CD14-positive monocyte (primary cell): ENCODE measurements at regions not wholly inside any gene's neighbourhood (a gene's known extent, or its start where the extent isn't known, plus 50 kb on each side); places are given as distances from the start of the nearest gene placed in this dataset.

Experiments used
- DNase-seq, 3 donors: peaks; one replicate each; pipeline ENCODE4 v3.0.0-alpha.2; 2011 to 2022
- H2AFZ ChIP-seq: 2 replicates; pipeline ENCODE4 v1.6.0; 2012; ENCODE audit warnings: mild to moderate bottlenecking, low read depth, low read length, inconsistent platforms; ENCODE audit not compliant: insufficient read depth, poor library complexity, severe bottlenecking
- H3K27ac ChIP-seq, 2 donors: 1 replicate in 1 of 2; 2 replicates in 1 of 2; pipeline ENCODE4 v1.5.1; 2012 to 2013; ENCODE audit warnings: low read length in 2 of 2, control low read depth in 1 of 2, inconsistent platforms in 1 of 2, low read depth in 1 of 2, mild to moderate bottlenecking in 1 of 2
- H3K27me3 ChIP-seq, 2 donors: one replicate each; pipeline versions ENCODE4 v1.6.0 to v1.6.1; 2011 to 2013; ENCODE audit warnings: low read length in 2 of 2; ENCODE audit not compliant: control insufficient read depth in 2 of 2, insufficient read depth in 2 of 2
- H3K36me3 ChIP-seq, 2 donors: replicated peaks in 1 of 2; 1 replicate in 1 of 2; 2 replicates in 1 of 2; pipeline versions ENCODE4 v1.5.1 to v1.6.1; 2012 to 2013; ENCODE audit warnings: low read length in 2 of 2, control low read depth in 1 of 2, inconsistent platforms in 1 of 2, mild to moderate bottlenecking in 1 of 2; ENCODE audit not compliant: insufficient read depth in 2 of 2, control insufficient read depth in 1 of 2
- H3K4me1 ChIP-seq, 2 donors: 1 replicate in 1 of 2; 2 replicates in 1 of 2; pipeline versions ENCODE4 v1.5.1 to v1.6.1; 2012 to 2013; ENCODE audit warnings: low read length in 2 of 2, control low read depth in 1 of 2, inconsistent platforms in 1 of 2, mild to moderate bottlenecking in 1 of 2, moderate library complexity in 1 of 2; ENCODE audit not compliant: insufficient read depth in 2 of 2, control insufficient read depth in 1 of 2
- H3K4me2 ChIP-seq: replicated peaks from 2 replicates; pipeline ENCODE3; 2012; ENCODE audit warnings: low read length, moderate library complexity, mild to moderate bottlenecking; ENCODE audit not compliant: poor library complexity, severe bottlenecking; ENCODE audit errors: extremely low read depth
- H3K4me3 ChIP-seq, 3 experiments: fragments of 200-600 bp in 1 of 3; sonication (generic) in 1 of 3; replicated peaks in 1 of 3; 1 replicate in 2 of 3; 2 replicates in 1 of 3; pipeline ENCODE4 v1.5.1; 2011 to 2013; ENCODE audit warnings: low read length in 3 of 3, mild to moderate bottlenecking in 3 of 3, control low read depth in 2 of 3, low read depth in 2 of 3, inconsistent platforms in 1 of 3, moderate library complexity in 1 of 3
- H3K79me2 ChIP-seq: 2 replicates; pipeline ENCODE4 v1.6.0; 2012; ENCODE audit warnings: mild to moderate bottlenecking, control low read depth, inconsistent platforms, low read length, moderate library complexity; ENCODE audit not compliant: insufficient read depth
- H3K9ac ChIP-seq: 2 replicates; pipeline ENCODE4 v1.6.0; 2017; ENCODE audit warnings: low read length, mild to moderate bottlenecking; ENCODE audit not compliant: insufficient read depth, poor library complexity, severe bottlenecking
- H3K9me3 ChIP-seq, 2 donors: replicated peaks in 1 of 2; 1 replicate in 1 of 2; 2 replicates in 1 of 2; pipeline versions ENCODE4 v1.5.1 to v1.6.1; 2012 to 2013; ENCODE audit warnings: low read length in 2 of 2, control low read depth in 1 of 2; ENCODE audit not compliant: control insufficient read depth in 1 of 2, insufficient read depth in 1 of 2
- H4K20me1 ChIP-seq: 2 replicates; pipeline ENCODE4 v1.6.0; 2012; ENCODE audit warnings: mild to moderate bottlenecking, low read length, control low read depth, moderate library complexity; ENCODE audit not compliant: insufficient read depth
- H3K27ac Mint-ChIP-seq, 7 donors: one replicate each; pipeline ENCODE4 v1.8.0; 2020; ENCODE audit warnings: mild to moderate bottlenecking in 7 of 7, mixed read lengths in 7 of 7, moderate library complexity in 6 of 7, inconsistent platforms in 2 of 7
- H3K27me3 Mint-ChIP-seq, 3 donors: one replicate each; pipeline ENCODE4 v1.8.0; 2021 to 2022; ENCODE audit warnings: low read depth in 3 of 3, mild to moderate bottlenecking in 3 of 3, mixed read lengths in 3 of 3, moderate library complexity in 3 of 3, inconsistent platforms in 1 of 3
- H3K36me3 Mint-ChIP-seq, 2 donors: one replicate each; pipeline ENCODE4 v1.8.0; 2020; ENCODE audit warnings: mixed read lengths in 2 of 2, inconsistent platforms in 1 of 2, mild to moderate bottlenecking in 1 of 2
- H3K4me1 Mint-ChIP-seq: one replicate; pipeline ENCODE4 v1.8.0; 2020; ENCODE audit warnings: mild to moderate bottlenecking, mixed read lengths
- H3K4me3 Mint-ChIP-seq, 2 donors: one replicate each; pipeline ENCODE4 v1.8.0; 2020; ENCODE audit warnings: mild to moderate bottlenecking in 2 of 2, mixed read lengths in 2 of 2, moderate library complexity in 1 of 2
- H3K9me3 Mint-ChIP-seq, 7 donors: one replicate each; pipeline ENCODE4 v1.8.0; 2020 to 2022; ENCODE audit warnings: mixed read lengths in 7 of 7, mild to moderate bottlenecking in 6 of 7, moderate library complexity in 6 of 7, inconsistent platforms in 2 of 7
- CTCF ChIP-seq: fragments of 200-600 bp; IDR thresholded peaks from one replicate; pipeline ENCODE4 v1.8.0; 2022; ENCODE audit warnings: antibody characterized with exemption, mild to moderate bottlenecking
- WGBS: methylation state at CpG from one replicate; pipeline ENCODE4 v1.1.5; 2013; ENCODE audit warnings: missing lambda C conversion rate; ENCODE audit not compliant: insufficient coverage; 5-methylcytosine and 5-hydroxymethylcytosine counted together
- intact Hi-C, 2 donors: fragments of 100-400 bp; cut with micrococcal nuclease; formaldehyde crosslinking; loops; one replicate each; pipeline versions ENCODE4 v1.15.0 to v1.15.1; 2023

GRCh38 chr4:54542119-54542438 is 115.7 kb upstream of the KIT start:
- no peak for DNase-seq
- Histone ChIP-seq H3K4me1 (peaks cover 0 to 9% of the 10 kb centered on the region in 2 donors), H3K9me3 (no peaks in the 10 kb centered on the region), H3K79me2 (no peaks in the 10 kb centered on the region), H3K4me2 (no peak overlapping the region), H3K27me3 (no peaks in the 10 kb centered on the region), H3K36me3 (no peaks in the 10 kb centered on the region), H3K27ac (no peak overlapping the region), H3K4me3 (no peak overlapping the region), H3K9ac (no peak overlapping the region), H4K20me1 (no peaks in the 10 kb centered on the region), H2AFZ (no peak overlapping the region)
- no peak overlapping the region for H3K4me3 Mint-ChIP-seq
- no peak overlapping the region for H3K27ac Mint-ChIP-seq
- H3K27me3 Mint-ChIP-seq, result peaks cover 1 to 5% (median 3%) of the 10 kb centered on the region in 3 donors
- WGBS, result no CpG with 5 or more reads among the region's 2 CpGs
- intact Hi-C loops, result no loop called here
- no peaks in the 10 kb centered on the region for H3K9me3 Mint-ChIP-seq
- TF ChIP-seq CTCF, result no peak
- no peaks in the 10 kb centered on the region for H3K36me3 Mint-ChIP-seq
- peaks cover 11% of the 10 kb centered on the region for H3K4me1 Mint-ChIP-seq

GRCh38 chr4:54542540-54543041 is 115.2 kb upstream of the KIT start:
- H3K4me3 Mint-ChIP-seq, result no peak overlapping the region
- Histone ChIP-seq H3K4me2 (no peak overlapping the region), H3K27ac (no peak overlapping the region), H3K9me3 (no peaks in the 10 kb centered on the region), H3K9ac (no peak overlapping the region), H3K27me3 (no peaks in the 10 kb centered on the region), H2AFZ (no peak overlapping the region), H4K20me1 (no peaks in the 10 kb centered on the region), H3K36me3 (no peaks in the 10 kb centered on the region), H3K79me2 (no peaks in the 10 kb centered on the region), H3K4me3 (no peak overlapping the region), H3K4me1 (peaks cover 0 to 9% of the 10 kb centered on the region in 2 donors)
- H3K36me3 Mint-ChIP-seq, result no peaks in the 10 kb centered on the region
- peaks cover 1 to 5% (median 3%) of the 10 kb centered on the region in 3 donors for H3K27me3 Mint-ChIP-seq
- H3K4me1 Mint-ChIP-seq, result peaks cover 11% of the 10 kb centered on the region
- no peaks in the 10 kb centered on the region for H3K9me3 Mint-ChIP-seq
- intact Hi-C loops, result no loop called here
- no peak for DNase-seq
- no peak overlapping the region for H3K27ac Mint-ChIP-seq
- WGBS, result 53% methylated on average over 4 of the region's 6 CpGs
- TF ChIP-seq CTCF, result no peak
